Right cardiac atrium (tissue), 5 donors: ENCODE measurements at regions not wholly inside any gene's neighbourhood (a gene's known extent, or its start where the extent isn't known, plus 50 kb on each side); places are given as distances from the start of the nearest gene placed in this dataset.

Source experiments
- ATAC-seq, 2 donors: fragments of 200-7000 bp; cut with Tn5 transposase; one replicate each; pipeline versions ENCODE4 v1.8.0 to v1.9.1; 2020; ENCODE audit warnings: moderate library complexity in 2 of 2, mild to moderate bottlenecking in 1 of 2
- DNase-seq, 3 donors: peaks; one replicate each; pipeline ENCODE4 v3.0.0-alpha.2; 2020
- H3K27ac ChIP-seq: one replicate; pipeline ENCODE4 v1.5.1; 2013; ENCODE audit warnings: mild to moderate bottlenecking, low read length, control low read depth, moderate library complexity
- H3K27me3 ChIP-seq: one replicate; pipeline ENCODE4 v1.6.1; 2013; ENCODE audit not compliant: control insufficient read depth, insufficient read depth
- H3K4me1 ChIP-seq: one replicate; pipeline ENCODE4 v1.6.1; 2013; ENCODE audit warnings: low read length; ENCODE audit not compliant: control insufficient read depth, insufficient read depth
- H3K4me3 ChIP-seq: one replicate; pipeline ENCODE4 v1.5.1; 2013; ENCODE audit warnings: low read length, control low read depth
- H3K9me3 ChIP-seq: one replicate; pipeline ENCODE4 v1.6.1; 2013; ENCODE audit warnings: low read length; ENCODE audit not compliant: control insufficient read depth
- WGBS: extraction: QIAGEN DNeasy Blood & Tissue Kit; methylation state at CpG from one replicate; pipeline ENCODE4 v1.1.7; 2013; 5-methylcytosine and 5-hydroxymethylcytosine counted together
- intact Hi-C, 4 donors: fragments of 100-400 bp; cut with DNase I; formaldehyde crosslinking; loops; one replicate each; pipeline versions ENCODE4 v1.11.0 to v1.14.0; 2022 to 2023
- donor health status: healthy with polysubstance abuse.
- donor health status: DM: no; HTN: yes; CAD: no.
- donor health status: DM: no; HTN: no; CAD: no.
- donor health status: DM: no; HTN: yes; CAD: no; lungs with severe emphysema.
- donor health status: DM: yes; HTN: yes; CAD: no.

GRCh38 chr2:198220763-198221610 is 416.6 kb downstream of the PLCL1 start:
- no peaks in the 10 kb centered on the region for H3K4me1 ChIP-seq
- H3K27ac ChIP-seq, result no peak overlapping the region
- no peaks in the 10 kb centered on the region for H3K9me3 ChIP-seq
- DNase-seq, result no peak
- H3K4me3 ChIP-seq, result no peak overlapping the region
- ATAC-seq, result no peak
- 65% methylated on average over 4 of the region's 4 CpGs for WGBS
- no peaks in the 10 kb centered on the region for H3K27me3 ChIP-seq
- intact Hi-C loops, result no loop called here

- Histone ChIP-seq H3K27me3 (no peaks in the 10 kb centered on the region), H3K27ac (no peak overlapping the region), H3K4me3 (no peak overlapping the region), H3K4me1 (no peaks in the 10 kb centered on the region), H3K9me3 (no peaks in the 10 kb centered on the region)
- intact Hi-C loops, result no loop called here
- DNase-seq, result no peak
- 73% methylated on average over 2 of the region's 2 CpGs for WGBS
- ATAC-seq, result no peak
Observed at GRCh38 chr2:198219292-198219691, 414.9 kb downstream of the PLCL1 start.

GRCh38 chr2:198214114-198214596 is 409.8 kb downstream of the PLCL1 start:
- no peak overlapping the region for H3K4me3 ChIP-seq
- H3K9me3 ChIP-seq, result no peaks in the 10 kb centered on the region
- intact Hi-C loops, result no loop called here
- H3K4me1 ChIP-seq, result no peaks in the 10 kb centered on the region
- DNase-seq, result no peak
- no peak overlapping the region for H3K27ac ChIP-seq
- H3K27me3 ChIP-seq, result no peaks in the 10 kb centered on the region
- WGBS, result 87% methylated on average over 5 of the region's 5 CpGs
- no peak for ATAC-seq

- H3K27me3 ChIP-seq, result no peaks in the 10 kb centered on the region
- no peak overlapping the region for H3K4me3 ChIP-seq
- H3K9me3 ChIP-seq, result no peaks in the 10 kb centered on the region
- 56% methylated on average over 1 of the region's 1 CpG for WGBS
- DNase-seq, result no peak
- no peaks in the 10 kb centered on the region for H3K4me1 ChIP-seq
- intact Hi-C loops, result no loop called here
- no peak overlapping the region for H3K27ac ChIP-seq
- no peak for ATAC-seq
Observed at GRCh38 chr2:198213253-198213652, 408.9 kb downstream of the PLCL1 start.

- no peak overlapping the region for H3K4me3 ChIP-seq
- ATAC-seq (no peak), DNase-seq (no peak)
- WGBS, result 86% methylated on average over 2 of the region's 2 CpGs
- intact Hi-C loops, result no loop called here
- H3K27ac ChIP-seq, result no peak overlapping the region
- H3K4me1 ChIP-seq, result no peaks in the 10 kb centered on the region
- H3K27me3 ChIP-seq, result no peaks in the 10 kb centered on the region
- no peaks in the 10 kb centered on the region for H3K9me3 ChIP-seq
Observed at GRCh38 chr2:198211706-198212105, 407.3 kb downstream of the PLCL1 start.

- intact Hi-C loops, result no loop called here
- Histone ChIP-seq H3K27me3 (no peaks in the 10 kb centered on the region), H3K9me3 (no peaks in the 10 kb centered on the region), H3K4me1 (no peaks in the 10 kb centered on the region), H3K27ac (no peak overlapping the region), H3K4me3 (no peak overlapping the region)
- ATAC-seq, result no peak
- DNase-seq, result no peak
- WGBS, result 78% methylated on average over 3 of the region's 3 CpGs
Observed at GRCh38 chr2:198203336-198204069, 399.1 kb downstream of the PLCL1 start.
